Frontal cortex (tissue), 3 donors: ENCODE measurements at regions not wholly inside any gene's neighbourhood (a gene's known extent, or its start where the extent isn't known, plus 50 kb on each side); places are given as distances from the start of the nearest gene placed in this dataset.
"Not testable (repeated sequence)": the region's sequence is repeated elsewhere in the genome, so short reads cannot be mapped to it uniquely, and the experiment has no call there.

ENCODE experiments used
- DNase-seq, 2 donors: peaks; one replicate each; pipeline ENCODE4 v3.0.0; 2012; ENCODE audit warnings: low spot score in 2 of 2
- FAIRE-seq: peaks from 2 replicates; lab custom pipeline; 2012; peaks lifted over from hg19 to GRCh38; lab: Jason Lieb, UNC
- donor health status: control.
- donor health status: control.
- donor health status: control.

DNA sequence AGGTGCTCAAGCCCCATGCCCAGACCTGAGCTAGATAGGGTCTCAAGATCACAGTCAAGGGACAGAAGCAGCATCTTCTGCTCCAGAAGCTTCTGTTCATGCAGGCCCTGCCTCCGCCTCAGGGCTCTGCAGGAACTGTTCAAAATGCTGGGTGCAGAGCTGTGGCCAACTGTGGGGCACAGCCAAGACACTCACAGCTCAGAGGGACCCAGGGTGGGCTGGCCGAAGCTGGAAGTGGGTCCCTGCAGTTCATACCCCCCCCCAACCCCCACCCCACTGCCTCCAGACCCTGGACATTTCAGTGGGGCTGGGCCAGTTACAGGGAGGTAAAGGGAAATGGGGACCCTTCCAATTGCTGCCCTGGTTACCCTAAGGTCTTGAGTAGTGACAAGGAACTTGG lies 129.0 kb downstream of the CRYBB2 start:
- no peak for DNase-seq
- FAIRE-seq = no peak

DNA sequence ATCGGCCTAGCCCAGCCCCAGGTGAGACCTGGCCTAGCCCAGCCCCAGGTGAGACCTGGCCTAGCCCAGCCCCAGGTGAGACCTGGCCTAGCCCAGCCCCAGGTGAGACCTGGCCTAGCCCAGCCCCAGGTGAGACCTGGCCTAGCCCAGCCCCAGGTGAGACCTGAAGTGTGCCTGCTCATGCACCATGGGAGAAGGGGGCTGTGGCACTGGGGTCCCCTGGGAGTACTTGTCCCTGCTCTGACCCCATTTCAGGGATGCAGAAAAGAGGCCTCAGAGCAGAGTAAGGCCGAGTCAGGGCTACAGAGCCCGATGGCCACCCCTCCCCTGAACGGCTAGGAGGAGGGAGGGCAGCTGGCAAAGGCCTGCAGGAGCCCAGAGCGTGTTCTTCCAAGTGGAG lies 129.6 kb downstream of the CRYBB2 start:
- DNase-seq, FAIRE-seq: not testable (repeated sequence)

DNA sequence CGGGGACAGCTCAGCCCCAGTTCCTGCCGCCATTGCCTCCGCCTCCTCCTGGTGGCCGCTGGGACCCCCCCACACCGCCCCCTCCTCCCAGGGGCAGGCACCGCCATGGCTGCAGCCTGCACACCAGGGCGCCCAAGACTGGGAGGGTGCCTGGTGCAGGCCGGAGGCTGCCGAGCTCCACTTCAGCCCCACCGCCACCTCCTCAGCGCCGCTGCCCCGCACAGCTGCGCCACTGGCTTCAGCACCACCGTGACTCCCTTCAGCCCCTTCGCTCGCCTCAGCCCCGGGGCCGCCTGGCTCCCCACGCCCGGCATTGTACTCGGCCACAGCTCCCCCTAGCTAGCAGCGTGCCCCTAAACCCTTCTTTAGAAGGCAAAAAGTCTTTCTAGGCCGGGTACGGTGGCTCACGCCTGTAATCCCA lies 131.1 kb downstream of the CRYBB2 start:
- FAIRE-seq (no peak), DNase-seq (no peak)

DNA sequence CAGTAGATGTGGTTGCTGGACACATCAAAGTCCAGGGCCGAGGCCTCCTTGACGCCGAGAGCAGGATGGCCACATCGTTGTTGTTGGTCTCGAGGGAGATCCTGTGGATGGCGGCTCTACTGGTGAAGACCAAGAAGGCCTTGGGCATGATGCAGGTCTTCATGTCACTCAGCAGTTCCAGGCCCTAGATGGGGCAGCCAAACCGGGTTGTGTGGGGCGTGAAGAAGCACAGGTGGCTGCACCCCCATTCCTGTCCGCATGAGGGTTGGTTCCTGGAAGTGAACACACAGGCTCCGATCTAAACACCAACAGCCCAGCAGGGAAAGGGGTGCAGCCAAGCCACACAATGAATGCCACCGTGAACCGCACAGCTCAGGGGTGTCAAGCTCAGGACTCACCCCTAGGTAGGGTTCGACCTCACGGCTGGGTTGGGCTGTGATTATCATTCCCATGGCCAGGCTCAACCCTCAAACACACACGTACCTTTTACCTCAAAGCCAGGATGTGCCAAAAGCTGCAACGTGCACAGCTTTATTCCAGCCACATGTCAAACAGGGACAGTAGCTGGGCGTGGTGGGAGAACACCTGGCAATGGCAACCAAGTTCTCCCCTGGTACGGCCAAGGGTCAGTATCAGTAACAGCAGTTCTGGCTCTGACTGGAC lies 132.3 kb downstream of the CRYBB2 start:
- FAIRE-seq (no peak), DNase-seq (no peak)

DNA sequence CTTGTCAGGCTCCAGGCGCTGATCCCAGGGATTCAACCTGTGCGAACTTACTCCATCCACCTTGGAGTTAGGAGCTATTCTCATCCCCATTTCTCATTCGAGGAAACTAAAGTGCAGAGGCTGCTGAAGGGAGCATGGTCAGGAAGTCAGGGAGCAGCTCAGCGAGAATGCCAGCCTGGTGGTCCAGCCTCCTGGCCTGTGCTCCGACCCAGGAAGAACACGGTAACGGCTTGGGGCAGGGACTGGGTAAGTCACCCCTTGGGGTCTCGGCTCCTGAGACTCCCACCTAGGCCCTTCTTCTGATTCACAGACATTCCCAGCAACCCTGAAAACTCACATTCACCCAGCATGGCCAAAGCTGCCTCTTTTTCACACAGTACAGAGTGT lies 132.8 kb downstream of the CRYBB2 start:
- FAIRE-seq (no peak), DNase-seq (no peak)

DNA sequence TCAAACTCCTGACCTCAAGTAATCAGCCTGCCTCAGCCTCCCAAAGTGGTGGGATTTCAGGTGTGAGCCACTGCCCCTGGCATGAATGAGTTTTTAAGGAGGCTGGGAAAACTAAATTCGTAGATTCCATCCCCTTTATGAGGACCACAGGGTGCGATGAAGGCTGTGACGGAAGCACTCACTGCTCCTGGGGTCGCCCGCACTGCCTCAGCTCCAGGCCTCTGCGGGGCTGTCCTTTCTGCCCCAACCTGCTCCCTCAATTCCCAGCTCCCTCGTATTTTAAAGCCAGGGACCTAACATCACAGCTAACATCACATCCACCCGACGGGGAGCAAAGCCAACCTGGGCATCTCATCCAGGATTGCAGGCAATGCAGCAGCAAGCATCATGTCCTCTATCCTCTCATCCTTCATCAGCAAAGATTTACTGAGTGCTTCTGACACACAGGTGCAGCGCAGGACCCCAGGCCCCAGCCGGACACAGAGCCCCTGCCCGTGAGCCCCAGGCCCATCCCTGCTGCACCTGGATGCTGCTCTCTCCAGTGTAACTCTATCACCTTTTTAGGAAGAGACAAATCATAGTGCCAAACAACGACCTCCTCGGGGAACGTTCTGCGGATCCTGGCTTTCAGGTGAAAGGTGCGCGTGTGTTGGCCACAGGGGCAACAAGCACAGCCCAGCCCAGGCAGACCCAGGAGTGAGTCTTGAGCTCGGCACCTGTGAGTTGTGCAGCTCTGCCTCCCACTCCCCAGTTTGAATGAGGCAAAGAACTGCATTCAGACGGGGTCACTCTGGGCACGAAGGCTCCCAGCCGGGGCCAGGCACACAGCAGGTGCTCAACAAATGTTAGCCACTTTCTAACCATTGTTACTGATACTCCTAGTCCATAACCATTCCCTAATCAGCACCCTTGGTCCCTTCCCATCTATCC lies 134.3 kb downstream of the CRYBB2 start:
- DNase-seq = no peak
- FAIRE-seq = no peak

DNA sequence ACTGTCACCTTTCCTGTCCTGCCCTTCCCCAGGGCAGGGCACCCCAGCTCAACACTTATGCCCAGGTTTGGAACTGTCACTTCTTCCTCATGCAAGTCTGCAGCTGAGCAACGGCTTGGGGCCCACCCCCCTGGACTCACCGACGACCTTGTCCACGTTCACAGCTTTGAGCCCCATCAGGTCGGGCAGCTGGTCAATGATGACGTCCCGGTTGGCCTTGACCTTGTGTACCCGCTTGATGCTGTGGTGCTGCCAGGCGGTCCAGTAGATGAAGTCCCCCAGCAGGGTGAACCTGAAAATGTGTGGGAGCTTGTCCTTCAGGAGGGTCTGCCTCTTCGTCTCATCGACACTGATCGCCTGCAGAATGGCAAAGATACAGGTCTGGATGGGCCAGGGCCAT lies 135.0 kb downstream of the CRYBB2 start:
- DNase-seq = no peak

DNA sequence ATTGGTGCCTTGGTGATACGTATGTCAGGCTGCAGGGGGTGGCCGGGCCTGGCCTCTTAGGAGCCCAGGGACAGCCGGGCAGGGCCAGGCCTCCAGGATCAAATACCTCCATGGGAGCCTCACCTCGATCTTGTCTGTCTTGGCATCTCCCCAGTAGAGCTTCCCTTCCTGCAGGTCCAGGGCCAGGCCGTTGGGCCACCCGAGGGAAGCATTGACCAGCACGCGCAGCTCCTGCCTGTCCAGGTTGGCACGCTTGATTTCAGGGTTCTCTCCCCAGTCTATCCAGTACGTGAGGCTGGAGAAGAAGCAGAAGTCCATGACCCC lies 137.7 kb downstream of the CRYBB2 start:
- FAIRE-seq (no peak), DNase-seq (no peak)

More for the DNA sequence above, 135.0 kb downstream of the CRYBB2 start:
- no peak for FAIRE-seq

DNA sequence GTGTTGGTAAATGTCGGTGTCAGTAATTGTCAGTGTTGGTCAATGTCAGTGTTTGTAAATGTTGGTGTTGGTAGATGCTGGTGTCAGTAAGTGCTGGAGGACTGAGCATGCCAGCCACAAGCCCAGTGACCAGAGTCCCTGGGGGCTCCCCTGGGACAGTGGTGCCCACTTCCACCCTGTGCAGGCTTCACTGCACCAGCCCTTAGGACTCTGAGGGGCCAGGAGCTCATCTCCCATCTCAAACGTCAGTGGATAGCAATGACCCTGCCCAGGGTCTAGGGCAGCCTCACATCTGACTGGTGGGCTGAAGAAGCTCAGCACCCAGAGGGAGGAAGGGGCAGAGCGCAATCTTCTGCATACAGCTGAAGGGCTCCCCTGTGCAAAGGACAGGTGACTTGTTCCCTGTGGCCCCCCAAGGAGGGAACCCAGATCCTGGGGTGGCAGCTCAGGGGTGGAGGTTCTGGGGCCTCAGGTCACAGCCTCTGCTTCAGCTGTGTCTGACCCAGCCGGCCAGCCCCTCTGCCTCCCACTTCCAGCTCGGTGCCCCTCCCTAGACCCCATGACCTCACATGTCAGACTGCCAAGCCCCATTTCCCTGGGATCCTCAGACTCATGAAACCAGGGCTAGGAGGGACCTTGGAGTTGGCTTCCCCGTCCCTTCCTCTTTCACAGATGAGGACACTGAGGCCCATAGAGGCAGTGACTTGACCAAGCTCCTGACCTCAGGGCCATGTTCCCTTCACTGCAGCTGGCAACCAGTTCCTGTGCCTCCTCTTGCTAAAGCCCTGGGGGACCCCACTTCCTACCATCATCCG lies 138.4 kb downstream of the CRYBB2 start:
- no peak for DNase-seq
- no peak for FAIRE-seq

DNA sequence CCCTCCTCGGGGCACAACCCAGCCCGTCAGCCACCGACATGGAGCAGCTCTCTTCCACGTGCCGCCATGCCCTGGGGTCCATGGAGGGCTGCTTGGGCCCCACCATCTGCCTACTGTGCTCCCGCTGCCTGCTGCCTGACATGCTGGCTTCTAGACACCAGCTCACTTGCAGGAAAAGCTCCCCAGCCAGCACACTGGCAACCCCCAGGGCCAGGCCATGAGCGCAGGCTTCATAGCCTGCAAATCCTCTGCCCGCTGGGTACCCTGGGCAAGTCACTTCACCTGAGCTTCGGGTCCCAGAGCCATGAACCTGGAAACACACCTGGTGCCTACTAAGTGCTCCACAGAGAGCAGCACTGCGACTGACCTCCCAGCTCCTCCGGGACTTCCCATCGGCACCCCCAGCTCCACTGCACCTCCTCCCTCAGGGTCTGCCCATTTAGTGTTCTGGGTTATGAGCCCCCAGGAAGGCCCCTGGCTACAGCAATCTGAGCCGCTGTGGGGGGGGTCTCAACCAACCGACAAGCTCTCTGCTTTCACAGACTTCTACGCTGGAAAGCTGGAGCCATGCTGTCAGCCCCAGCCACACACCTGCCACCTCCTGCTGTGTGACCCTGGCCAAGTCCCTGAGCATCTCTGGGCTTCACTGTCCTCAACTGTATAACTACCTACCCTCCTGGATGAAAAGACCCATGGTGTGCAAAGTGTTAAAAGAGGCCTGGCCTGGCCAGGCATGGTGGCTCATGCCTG lies 139.2 kb downstream of the CRYBB2 start:
- no peak for FAIRE-seq
- DNase-seq = no peak

DNA sequence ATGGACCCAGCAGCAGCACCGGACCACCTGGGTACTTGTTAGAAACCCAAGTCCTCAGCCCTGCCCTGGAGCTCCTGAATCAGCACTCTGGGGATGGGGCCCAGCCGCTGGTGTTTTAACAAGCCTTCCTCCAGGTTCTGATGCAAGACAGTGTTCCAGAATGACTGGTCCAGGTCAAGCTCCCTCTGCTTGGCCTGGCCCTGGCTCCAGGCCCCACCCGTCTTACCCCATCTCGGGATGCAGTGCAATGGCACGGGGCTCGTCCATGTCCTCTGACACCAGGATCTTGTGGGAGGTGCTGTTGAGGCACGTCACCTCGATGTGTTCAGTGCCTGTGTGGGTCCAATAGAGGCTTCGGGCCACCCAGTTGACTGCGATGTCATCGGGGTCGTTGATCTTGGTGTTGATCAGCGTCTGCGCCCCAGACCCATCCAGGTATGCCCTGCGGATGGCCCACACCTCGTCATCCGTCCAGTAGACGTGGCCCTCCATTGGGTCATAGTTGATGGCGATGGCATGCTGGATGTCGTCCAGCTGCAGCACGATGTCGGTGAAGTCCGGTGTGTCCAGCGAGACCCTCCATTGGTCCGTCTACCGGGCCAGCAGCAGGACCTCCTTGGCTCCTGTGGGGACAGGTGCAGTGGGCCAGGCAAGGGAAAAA lies 140.3 kb downstream of the CRYBB2 start:
- DNase-seq = no peak
- no peak for FAIRE-seq

DNA sequence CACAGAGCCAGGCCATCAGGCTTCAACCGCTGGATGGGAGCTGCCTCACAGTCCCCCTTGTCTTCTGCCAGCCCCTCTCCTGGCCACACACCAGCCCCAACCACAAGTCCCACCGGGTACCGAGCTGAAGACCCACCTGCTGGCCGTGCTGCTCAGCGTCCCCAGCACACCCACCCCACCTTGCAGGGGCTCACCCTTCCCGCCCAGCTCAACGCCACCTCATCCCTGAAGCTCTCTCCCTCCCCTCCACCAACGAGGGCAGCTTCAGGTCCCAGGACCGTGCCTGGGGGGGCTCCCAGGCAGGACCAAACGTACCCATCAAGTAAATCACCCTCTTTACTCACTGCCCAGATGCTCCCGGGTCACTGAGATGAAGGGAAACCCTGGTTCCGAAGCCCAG lies 141.0 kb downstream of the CRYBB2 start:
- FAIRE-seq (no peak), DNase-seq (no peak)

DNA sequence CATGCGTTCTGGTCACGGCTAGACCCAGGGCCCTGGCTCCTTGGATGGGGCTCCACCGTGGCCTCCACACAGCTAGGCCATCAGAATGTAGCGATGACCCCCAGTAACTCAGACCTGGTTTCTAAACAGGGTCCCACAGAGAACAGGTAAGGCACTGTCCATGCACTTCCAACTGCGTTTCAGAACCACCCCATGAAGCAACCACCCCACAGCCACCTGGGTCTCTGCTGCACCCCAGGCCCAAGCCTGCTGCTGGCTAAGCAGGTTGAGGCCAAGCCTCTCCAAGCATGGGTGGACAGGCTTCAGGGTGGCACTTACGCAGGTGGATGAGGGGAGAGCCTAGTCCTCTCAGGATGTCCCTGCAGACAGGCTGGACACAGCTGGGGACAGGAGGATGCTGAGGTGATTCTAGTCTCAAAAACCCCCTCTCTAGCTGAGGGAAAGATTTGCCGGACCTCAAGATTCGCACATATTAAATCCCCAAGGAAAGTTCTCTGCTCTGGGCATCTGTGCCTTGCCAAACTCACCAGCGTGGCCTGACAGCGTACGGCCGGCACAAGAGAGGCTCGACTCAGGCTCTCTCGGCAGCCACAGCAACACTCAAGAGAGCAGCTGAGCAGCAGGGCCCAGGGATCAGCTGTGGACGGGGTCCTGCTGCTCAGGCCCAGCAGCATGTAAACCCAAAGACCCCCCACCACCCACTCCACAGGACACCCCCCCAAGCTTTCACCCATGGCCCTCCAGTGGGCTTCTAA lies 141.6 kb downstream of the CRYBB2 start:
- DNase-seq = no peak
- no peak for FAIRE-seq

DNA sequence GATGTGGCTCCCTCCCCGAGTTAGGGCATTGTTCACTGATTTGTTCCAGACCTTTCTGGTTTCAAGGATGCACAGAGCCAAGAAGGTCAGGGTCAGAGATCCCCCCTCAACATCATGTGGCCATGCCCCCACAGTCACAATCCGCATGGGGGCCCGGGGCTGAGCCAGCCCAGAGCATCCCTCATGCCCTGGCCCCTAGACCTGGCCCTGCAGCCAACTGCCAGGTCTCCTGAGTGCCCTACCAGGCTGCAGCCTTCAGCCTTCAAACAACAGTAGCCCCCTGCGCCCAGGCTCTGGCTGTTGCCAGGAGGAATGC lies 142.4 kb downstream of the CRYBB2 start:
- DNase-seq (no peak), FAIRE-seq (no peak)

DNA sequence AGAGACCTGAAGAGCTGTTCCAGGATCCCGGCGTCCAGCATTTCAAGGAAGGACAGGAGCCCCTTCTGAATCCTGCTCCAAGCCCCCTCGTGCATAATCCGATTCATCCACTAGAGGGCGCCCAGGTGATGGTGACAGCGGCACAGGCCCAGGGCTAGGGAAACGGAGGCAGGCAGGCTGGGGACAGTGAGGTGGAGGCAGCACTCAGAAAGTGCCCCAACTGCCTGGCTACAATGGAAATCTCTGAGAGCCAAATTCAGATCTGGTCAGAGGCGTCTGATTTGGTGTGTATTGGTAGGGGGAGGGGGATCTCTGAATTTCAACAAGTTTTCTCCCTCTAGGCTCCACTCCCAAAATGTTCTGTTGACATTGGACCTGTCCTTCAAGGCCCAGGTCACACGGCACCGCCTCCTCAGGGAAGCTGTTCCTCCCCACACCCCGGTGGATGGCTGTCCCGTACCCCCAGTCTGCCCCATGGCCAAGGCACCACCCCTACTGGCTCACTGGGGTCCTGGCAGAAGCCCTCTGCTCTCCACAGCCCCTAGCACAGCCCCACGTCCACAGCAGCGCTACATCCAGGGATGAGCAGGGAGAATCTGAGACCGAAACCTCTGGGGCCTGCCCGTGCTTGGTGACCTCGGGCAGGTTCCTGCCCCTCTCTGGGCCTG lies 142.9 kb downstream of the CRYBB2 start:
- FAIRE-seq = no peak
- DNase-seq = peak; percentile 60 to 82

DNA sequence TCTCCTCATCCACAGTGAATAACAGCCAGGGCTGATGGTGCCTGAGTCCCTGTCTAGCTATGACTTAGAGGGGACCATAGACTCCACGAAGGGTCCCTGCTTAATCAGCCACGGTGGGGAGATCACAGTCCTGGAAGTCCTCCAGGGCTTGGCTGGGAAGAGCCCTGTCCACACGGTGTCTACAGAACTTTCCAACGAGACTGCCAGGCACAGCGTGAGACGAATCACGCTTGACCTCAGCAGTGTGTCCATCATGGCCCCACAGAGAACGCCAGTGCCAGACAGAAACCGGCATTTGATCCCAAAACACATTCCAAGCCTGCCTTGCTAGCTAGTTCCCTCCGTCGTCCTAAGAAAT lies 143.4 kb downstream of the CRYBB2 start:
- FAIRE-seq = no peak
- DNase-seq = no peak

DNA sequence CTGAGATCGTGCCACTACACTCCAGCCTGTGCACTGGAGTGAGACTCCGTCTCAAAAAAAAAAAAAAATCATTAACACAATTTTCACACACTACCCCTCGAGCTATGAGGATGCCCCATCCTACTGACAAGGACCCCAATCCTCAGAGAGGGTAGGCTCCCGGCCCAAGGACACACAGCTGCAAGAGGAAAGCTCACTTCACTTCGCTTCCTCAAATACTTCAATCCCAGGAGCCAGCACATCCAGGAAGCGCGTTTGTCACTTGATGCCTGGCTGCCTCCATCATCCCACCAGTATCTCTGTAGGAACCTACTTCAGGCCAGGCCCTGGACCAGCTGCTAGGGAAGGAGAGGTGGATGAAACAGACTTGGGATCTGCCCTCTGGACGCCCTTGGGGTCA lies 144.0 kb downstream of the CRYBB2 start:
- no peak for DNase-seq
- no peak for FAIRE-seq

DNA sequence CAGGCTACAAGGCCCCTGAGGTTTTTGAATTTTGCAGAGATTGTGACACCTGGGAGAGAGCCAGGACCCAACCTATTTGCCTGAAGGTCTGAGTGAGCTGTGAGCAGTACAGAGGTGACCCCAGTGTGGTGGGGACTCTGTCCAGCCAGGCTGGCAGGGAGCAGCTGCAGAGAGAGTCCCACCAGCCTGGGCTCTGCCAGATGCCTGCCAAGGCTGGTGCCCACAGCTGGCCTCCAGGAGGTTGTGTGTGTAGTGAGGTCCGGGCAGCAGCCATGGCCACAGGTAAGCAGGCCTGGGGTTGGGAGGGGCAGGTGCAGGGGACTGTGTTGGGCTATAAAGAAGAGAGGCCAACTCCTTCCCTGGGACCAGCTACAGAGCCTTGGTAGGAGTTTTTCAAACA lies 144.8 kb downstream of the CRYBB2 start:
- no peak for FAIRE-seq
- no peak for DNase-seq
